Natural killer cell (primary cell): ENCODE measurements at regions not wholly inside any gene's neighbourhood (a gene's known extent, or its start where the extent isn't known, plus 50 kb on each side); places are given as distances from the start of the nearest gene placed in this dataset.

Experiments
- ATAC-seq, 3 donors: fragments of 150-1000 bp in 2 of 3; fragments of 200-7000 bp in 1 of 3; cut with Tn5 transposase; 1 replicate in 1 of 3; 2 replicates in 2 of 3; pipeline ENCODE4 v1.10.0; 2021; ENCODE audit warnings: mild to moderate bottlenecking in 2 of 3, moderate library complexity in 2 of 3
- DNase-seq, 2 donors: peaks; one replicate each; pipeline versions ENCODE4 v3.0.0 to v3.0.0-alpha.2; 2013 to 2021; ENCODE audit warnings: mixed read lengths in 1 of 2
- H3K27ac ChIP-seq: one replicate; pipeline ENCODE4 v1.5.1; 2013; ENCODE audit warnings: mild to moderate bottlenecking, low read length
- H3K27me3 ChIP-seq: one replicate; pipeline ENCODE4 v1.6.1; 2013; ENCODE audit warnings: low read length; ENCODE audit not compliant: control insufficient read depth, insufficient read depth
- H3K36me3 ChIP-seq: one replicate; pipeline ENCODE4 v1.6.1; 2013; ENCODE audit warnings: low read length; ENCODE audit not compliant: control insufficient read depth, insufficient read depth
- H3K4me1 ChIP-seq: one replicate; pipeline ENCODE4 v1.6.1; 2013; ENCODE audit warnings: low read length; ENCODE audit not compliant: control insufficient read depth, insufficient read depth
- H3K4me3 ChIP-seq: one replicate; pipeline ENCODE4 v1.5.1; 2013; ENCODE audit warnings: low read length
- H3K9me3 ChIP-seq: one replicate; pipeline ENCODE4 v1.6.1; 2013; ENCODE audit warnings: low read length; ENCODE audit not compliant: control insufficient read depth, insufficient read depth
- H3K27ac Mint-ChIP-seq, 2 donors: one replicate each; pipeline ENCODE4 v1.8.0; 2022; ENCODE audit warnings: mild to moderate bottlenecking in 2 of 2, mixed read lengths in 2 of 2, moderate library complexity in 1 of 2
- H3K27me3 Mint-ChIP-seq, 2 donors: one replicate each; pipeline ENCODE4 v1.8.0; 2022; ENCODE audit warnings: low read depth in 2 of 2, mixed read lengths in 2 of 2
- H3K36me3 Mint-ChIP-seq: one replicate; pipeline ENCODE4 v1.8.0; 2022; ENCODE audit warnings: mixed read lengths
- H3K4me1 Mint-ChIP-seq, 2 donors: one replicate each; pipeline ENCODE4 v1.8.0; 2022; ENCODE audit warnings: mixed read lengths in 2 of 2
- H3K4me3 Mint-ChIP-seq: one replicate; pipeline ENCODE4 v1.8.0; 2022; ENCODE audit warnings: mild to moderate bottlenecking, moderate library complexity, mixed read lengths
- H3K9me3 Mint-ChIP-seq, 2 donors: one replicate each; pipeline ENCODE4 v1.8.0; 2022; ENCODE audit warnings: mixed read lengths in 2 of 2
- WGBS: methylation state at CpG from one replicate; pipeline ENCODE4 v1.1.7; 2013; ENCODE audit warnings: missing lambda C conversion rate; ENCODE audit not compliant: insufficient coverage; 5-methylcytosine and 5-hydroxymethylcytosine counted together
- intact Hi-C: fragments of 100-400 bp; cut with micrococcal nuclease; formaldehyde crosslinking; loops from one replicate; pipeline ENCODE4 v1.14.2; 2022
- TF ChIP-seq, protein P1 (sequence below): fragments of 200-600 bp; IDR thresholded peaks from one replicate; pipeline ENCODE4 v1.8.0; 2022; ENCODE audit warnings: antibody characterized with exemption

DNA sequence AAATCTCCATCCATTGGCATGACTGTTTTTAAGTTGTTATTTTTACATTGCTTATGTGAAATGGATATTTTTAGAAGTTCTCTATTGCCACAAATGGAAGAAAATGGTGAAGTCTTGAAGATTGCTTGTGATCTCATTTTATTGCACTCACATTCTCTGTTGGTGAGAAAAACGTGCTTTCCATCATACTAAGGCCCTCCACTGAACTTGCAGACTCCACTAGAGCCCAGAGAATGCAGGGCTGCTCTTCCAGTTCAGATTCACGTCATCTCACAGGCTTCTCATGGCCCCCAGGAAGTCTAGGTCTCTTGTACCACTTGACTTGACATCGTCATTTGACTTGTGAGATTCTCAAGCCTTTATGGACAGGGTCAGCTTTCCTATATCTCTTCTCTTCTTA lies 254.8 kb upstream of the COPS8 start:
- Histone ChIP-seq H3K27ac (no peak overlapping the region), H3K36me3 (no peaks in the 10 kb centered on the region), H3K9me3 (no peaks in the 10 kb centered on the region), H3K27me3 (no peaks in the 10 kb centered on the region), H3K4me1 (no peaks in the 10 kb centered on the region), H3K4me3 (no peak overlapping the region)
- no peaks in the 10 kb centered on the region for H3K9me3 Mint-ChIP-seq
- 67% methylated on average over 3 of the region's 3 CpGs for WGBS
- DNase-seq (no peak), ATAC-seq (no peak)
- intact Hi-C loops = no loop called here
- H3K27me3 Mint-ChIP-seq = peaks cover 3 to 12% of the 10 kb centered on the region in 2 donors
- no peak overlapping the region for H3K27ac Mint-ChIP-seq
- TF ChIP-seq, protein P1, sequence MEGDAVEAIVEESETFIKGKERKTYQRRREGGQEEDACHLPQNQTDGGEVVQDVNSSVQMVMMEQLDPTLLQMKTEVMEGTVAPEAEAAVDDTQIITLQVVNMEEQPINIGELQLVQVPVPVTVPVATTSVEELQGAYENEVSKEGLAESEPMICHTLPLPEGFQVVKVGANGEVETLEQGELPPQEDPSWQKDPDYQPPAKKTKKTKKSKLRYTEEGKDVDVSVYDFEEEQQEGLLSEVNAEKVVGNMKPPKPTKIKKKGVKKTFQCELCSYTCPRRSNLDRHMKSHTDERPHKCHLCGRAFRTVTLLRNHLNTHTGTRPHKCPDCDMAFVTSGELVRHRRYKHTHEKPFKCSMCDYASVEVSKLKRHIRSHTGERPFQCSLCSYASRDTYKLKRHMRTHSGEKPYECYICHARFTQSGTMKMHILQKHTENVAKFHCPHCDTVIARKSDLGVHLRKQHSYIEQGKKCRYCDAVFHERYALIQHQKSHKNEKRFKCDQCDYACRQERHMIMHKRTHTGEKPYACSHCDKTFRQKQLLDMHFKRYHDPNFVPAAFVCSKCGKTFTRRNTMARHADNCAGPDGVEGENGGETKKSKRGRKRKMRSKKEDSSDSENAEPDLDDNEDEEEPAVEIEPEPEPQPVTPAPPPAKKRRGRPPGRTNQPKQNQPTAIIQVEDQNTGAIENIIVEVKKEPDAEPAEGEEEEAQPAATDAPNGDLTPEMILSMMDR = no peak
- H3K4me1 Mint-ChIP-seq = no peaks in the 10 kb centered on the region
- no peaks in the 10 kb centered on the region for H3K36me3 Mint-ChIP-seq
- no peak overlapping the region for H3K4me3 Mint-ChIP-seq

DNA sequence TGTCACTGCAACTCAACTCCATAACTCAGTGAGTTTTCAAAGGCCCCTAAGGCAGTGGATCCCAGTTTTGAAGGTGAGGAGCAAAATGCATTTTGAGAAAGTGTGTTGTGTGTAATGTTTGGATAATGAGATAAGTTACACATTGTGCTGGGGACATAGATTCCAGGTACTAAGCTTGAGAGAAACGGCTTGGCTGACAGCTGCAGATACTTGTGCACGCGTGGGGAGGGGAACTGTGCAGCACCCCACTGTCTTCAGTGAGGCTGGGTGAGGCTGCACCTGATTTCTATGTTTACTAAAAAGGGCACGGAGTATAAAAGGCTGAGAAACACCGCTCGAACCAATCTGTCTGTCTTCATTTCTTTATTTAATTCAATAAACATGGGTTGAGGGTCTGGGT lies 254.0 kb upstream of the COPS8 start:
- H3K4me3 ChIP-seq = no peak overlapping the region
- peaks cover 8 to 12% of the 10 kb centered on the region in 2 donors for H3K27me3 Mint-ChIP-seq
- no peaks in the 10 kb centered on the region for H3K36me3 ChIP-seq
- no peaks in the 10 kb centered on the region for H3K9me3 ChIP-seq
- H3K27ac Mint-ChIP-seq = no peak overlapping the region
- ATAC-seq (no peak), DNase-seq (no peak)
- no peak overlapping the region for H3K4me3 Mint-ChIP-seq
- no peaks in the 10 kb centered on the region for H3K9me3 Mint-ChIP-seq
- H3K36me3 Mint-ChIP-seq = no peaks in the 10 kb centered on the region
- no peaks in the 10 kb centered on the region for H3K4me1 Mint-ChIP-seq
- no peaks in the 10 kb centered on the region for H3K27me3 ChIP-seq
- no peaks in the 10 kb centered on the region for H3K4me1 ChIP-seq
- no peak overlapping the region for H3K27ac ChIP-seq
- WGBS = 88% methylated on average over 4 of the region's 6 CpGs
- TF ChIP-seq, protein P1 = no peak
- intact Hi-C loops = no loop called here

DNA sequence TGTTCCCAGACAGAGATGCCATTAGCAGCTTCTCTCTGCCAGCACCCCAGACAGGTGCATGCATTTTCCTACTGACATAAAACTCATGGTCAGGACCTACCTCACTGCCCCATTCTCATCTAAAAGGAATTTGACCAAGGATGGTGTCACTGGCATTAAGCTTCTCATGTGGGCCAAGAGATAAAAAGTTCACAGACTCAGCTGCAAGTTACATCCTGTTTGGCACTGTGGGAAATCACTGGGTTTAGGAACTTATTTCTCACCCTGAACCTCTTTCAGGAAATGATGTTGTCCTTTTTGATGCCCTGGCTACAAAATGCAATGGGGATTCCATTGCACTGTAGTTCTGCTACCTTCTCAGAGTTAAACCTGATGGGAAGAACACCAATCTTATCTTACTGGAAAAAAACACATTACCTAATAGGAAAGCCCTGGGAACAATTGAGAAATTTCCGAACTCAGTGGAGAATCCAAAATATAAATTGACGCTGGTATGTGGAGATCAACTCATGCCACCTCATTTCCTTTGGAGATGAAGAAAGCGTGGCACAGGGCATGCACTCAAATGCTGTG lies 252.1 kb upstream of the COPS8 start:
- no peaks in the 10 kb centered on the region for H3K36me3 Mint-ChIP-seq
- no peaks in the 10 kb centered on the region for H3K27me3 ChIP-seq
- TF ChIP-seq, protein P1 = no peak
- no peaks in the 10 kb centered on the region for H3K4me1 ChIP-seq
- H3K9me3 ChIP-seq = no peaks in the 10 kb centered on the region
- H3K4me3 ChIP-seq = no peak overlapping the region
- H3K36me3 ChIP-seq = no peaks in the 10 kb centered on the region
- H3K4me1 Mint-ChIP-seq = no peaks in the 10 kb centered on the region
- ATAC-seq (no peak), DNase-seq (no peak)
- no peak overlapping the region for H3K27ac ChIP-seq
- H3K27me3 Mint-ChIP-seq = peaks cover 8 to 19% of the 10 kb centered on the region in 2 donors
- H3K9me3 Mint-ChIP-seq = no peaks in the 10 kb centered on the region
- 96% methylated on average over 3 of the region's 3 CpGs for WGBS
- H3K27ac Mint-ChIP-seq = no peak overlapping the region
- intact Hi-C loops = no loop called here
- H3K4me3 Mint-ChIP-seq = no peak overlapping the region

DNA sequence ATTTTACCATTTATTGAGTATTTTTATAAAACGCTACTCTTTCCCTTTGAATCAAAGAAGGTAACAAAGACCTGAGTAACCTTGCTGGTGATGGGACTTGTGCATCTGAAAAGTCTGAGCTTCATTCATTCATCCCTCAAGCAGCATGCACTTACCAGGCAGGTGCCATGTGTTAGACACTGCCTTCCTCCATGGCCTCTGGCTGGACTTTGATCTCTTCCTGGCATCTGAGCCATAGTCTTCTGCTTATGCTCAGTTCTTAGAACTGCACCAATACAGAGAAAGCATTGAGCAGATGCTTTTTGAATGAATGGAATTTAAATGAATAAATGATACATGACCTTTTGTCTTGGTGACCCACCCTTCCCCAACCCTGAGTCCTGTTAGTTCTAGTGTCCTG lies 251.4 kb upstream of the COPS8 start:
- no peak overlapping the region for H3K4me3 Mint-ChIP-seq
- Histone ChIP-seq H3K4me3 (no peak overlapping the region), H3K27ac (no peak overlapping the region), H3K9me3 (no peaks in the 10 kb centered on the region), H3K36me3 (no peaks in the 10 kb centered on the region), H3K27me3 (no peaks in the 10 kb centered on the region), H3K4me1 (no peaks in the 10 kb centered on the region)
- no peak for DNase-seq
- ATAC-seq = no peak
- WGBS = 100% methylated on average over 1 of the region's 1 CpG
- peaks cover 8 to 19% of the 10 kb centered on the region in 2 donors for H3K27me3 Mint-ChIP-seq
- intact Hi-C loops = no loop called here
- no peak overlapping the region for H3K27ac Mint-ChIP-seq
- no peaks in the 10 kb centered on the region for H3K36me3 Mint-ChIP-seq
- TF ChIP-seq, protein P1 = no peak
- no peaks in the 10 kb centered on the region for H3K9me3 Mint-ChIP-seq
- H3K4me1 Mint-ChIP-seq = no peaks in the 10 kb centered on the region
